Skeletal muscle tissue (tissue), 3 donors: ENCODE measurements at regions not wholly inside any gene's neighbourhood (a gene's known extent, or its start where the extent isn't known, plus 50 kb on each side); places are given as distances from the start of the nearest gene placed in this dataset.

ENCODE experiments used
- H3K27ac ChIP-seq: one replicate; pipeline ENCODE4 v1.7.0; 2013; ENCODE audit warnings: mild to moderate bottlenecking, low read depth, low read length, inconsistent platforms
- H3K27me3 ChIP-seq, 3 donors: one replicate each; pipeline ENCODE4 v1.7.0; 2013; ENCODE audit warnings: low read length in 3 of 3; ENCODE audit not compliant: control insufficient read depth in 3 of 3, insufficient read depth in 3 of 3
- H3K36me3 ChIP-seq, 3 donors: one replicate each; pipeline ENCODE4 v1.7.0; 2013; ENCODE audit warnings: low read length in 3 of 3; ENCODE audit not compliant: control insufficient read depth in 3 of 3, insufficient read depth in 3 of 3
- H3K4me1 ChIP-seq, 3 donors: one replicate each; pipeline ENCODE4 v1.7.0; 2013; ENCODE audit warnings: low read length in 3 of 3, mild to moderate bottlenecking in 3 of 3; ENCODE audit not compliant: control insufficient read depth in 3 of 3, insufficient read depth in 3 of 3
- H3K4me3 ChIP-seq, 3 donors: one replicate each; pipeline ENCODE4 v1.7.0; 2013; ENCODE audit warnings: low read length in 3 of 3
- H3K9ac ChIP-seq, 3 donors: one replicate each; pipeline ENCODE4 v1.7.0; 2013; ENCODE audit warnings: low read length in 3 of 3, mild to moderate bottlenecking in 3 of 3, moderate library complexity in 2 of 3, low read depth in 1 of 3
- H3K9me3 ChIP-seq, 3 donors: one replicate each; pipeline ENCODE4 v1.7.0; 2013; ENCODE audit warnings: low read length in 3 of 3; ENCODE audit not compliant: control insufficient read depth in 3 of 3
- donor health status: Osteomylitis.

- Histone ChIP-seq H3K4me1 (no peaks in the 10 kb centered on the region), H3K27me3 (peaks cover 0 to 7% (median 4%) of the 10 kb centered on the region in 3 donors), H3K9me3 (no peaks in the 10 kb centered on the region), H3K36me3 (no peaks in the 10 kb centered on the region), H3K4me3 (no peak overlapping the region), H3K27ac (no peak overlapping the region), H3K9ac (no peak overlapping the region)
Observed at GRCh38 chr10:2831509-2831908, 235.8 kb upstream of the PFKP start.

- H3K4me1 ChIP-seq, result no peaks in the 10 kb centered on the region
- H3K4me3 ChIP-seq, result no peak overlapping the region
- H3K9ac ChIP-seq, result no peak overlapping the region
- no peaks in the 10 kb centered on the region for H3K36me3 ChIP-seq
- H3K27ac ChIP-seq, result no peak overlapping the region
- no peaks in the 10 kb centered on the region for H3K9me3 ChIP-seq
- peaks cover 0 to 7% (median 0%) of the 10 kb centered on the region in 3 donors for H3K27me3 ChIP-seq
Observed at GRCh38 chr10:2828741-2829140, 238.6 kb upstream of the PFKP start.

GRCh38 chr10:2826675-2827074, 240.7 kb upstream of the PFKP start:
- Histone ChIP-seq H3K27ac (no peak overlapping the region), H3K4me1 (no peaks in the 10 kb centered on the region), H3K36me3 (no peaks in the 10 kb centered on the region), H3K27me3 (peaks cover 0 to 7% (median 0%) of the 10 kb centered on the region in 3 donors), H3K9ac (no peak overlapping the region), H3K4me3 (no peak overlapping the region), H3K9me3 (no peaks in the 10 kb centered on the region)

- H3K4me1 ChIP-seq, result no peaks in the 10 kb centered on the region
- H3K27me3 ChIP-seq, result peaks cover 0 to 4% (median 0%) of the 10 kb centered on the region in 3 donors
- no peaks in the 10 kb centered on the region for H3K9me3 ChIP-seq
- no peak overlapping the region for H3K9ac ChIP-seq
- no peak overlapping the region for H3K27ac ChIP-seq
- H3K4me3 ChIP-seq, result no peak overlapping the region
- no peaks in the 10 kb centered on the region for H3K36me3 ChIP-seq
Observed at GRCh38 chr10:2825841-2826240, 241.5 kb upstream of the PFKP start.

- H3K4me3 ChIP-seq, result no peak overlapping the region
- H3K27me3 ChIP-seq, result peaks cover 0 to 5% (median 0%) of the 10 kb centered on the region in 3 donors
- H3K9ac ChIP-seq, result no peak overlapping the region
- no peaks in the 10 kb centered on the region for H3K4me1 ChIP-seq
- no peak overlapping the region for H3K27ac ChIP-seq
- no peaks in the 10 kb centered on the region for H3K36me3 ChIP-seq
- H3K9me3 ChIP-seq, result no peaks in the 10 kb centered on the region
Observed at GRCh38 chr10:2817940-2818636, 249.3 kb upstream of the PFKP start.

GRCh38 chr10:2813693-2814092, 253.7 kb upstream of the PFKP start:
- Histone ChIP-seq H3K4me1 (no peaks in the 10 kb centered on the region), H3K36me3 (no peaks in the 10 kb centered on the region), H3K9me3 (no peaks in the 10 kb centered on the region), H3K27ac (no peak overlapping the region), H3K27me3 (peaks cover 0 to 5% (median 0%) of the 10 kb centered on the region in 3 donors), H3K4me3 (no peak overlapping the region), H3K9ac (no peak overlapping the region)

- Histone ChIP-seq H3K9me3 (no peaks in the 10 kb centered on the region), H3K36me3 (no peaks in the 10 kb centered on the region), H3K4me3 (no peak overlapping the region), H3K27ac (no peak overlapping the region), H3K9ac (no peak overlapping the region), H3K27me3 (peaks cover 0 to 5% (median 0%) of the 10 kb centered on the region in 3 donors), H3K4me1 (no peaks in the 10 kb centered on the region)
Observed at GRCh38 chr10:2813286-2813685, 254.1 kb upstream of the PFKP start.

GRCh38 chr10:2812631-2813030, 254.7 kb upstream of the PFKP start:
- Histone ChIP-seq H3K27me3 (peaks cover 0 to 5% (median 0%) of the 10 kb centered on the region in 3 donors), H3K4me3 (no peak overlapping the region), H3K9ac (no peak overlapping the region), H3K36me3 (no peaks in the 10 kb centered on the region), H3K4me1 (no peaks in the 10 kb centered on the region), H3K9me3 (no peaks in the 10 kb centered on the region), H3K27ac (no peak overlapping the region)

GRCh38 chr10:2800178-2800577, 267.2 kb upstream of the PFKP start:
- H3K4me3 ChIP-seq, result no peak overlapping the region
- no peak overlapping the region for H3K27ac ChIP-seq
- no peaks in the 10 kb centered on the region for H3K36me3 ChIP-seq
- peaks cover 0 to 5% (median 0%) of the 10 kb centered on the region in 3 donors for H3K27me3 ChIP-seq
- no peak overlapping the region for H3K9ac ChIP-seq
- no peaks in the 10 kb centered on the region for H3K9me3 ChIP-seq
- no peaks in the 10 kb centered on the region for H3K4me1 ChIP-seq

GRCh38 chr10:2798336-2799022, 268.9 kb upstream of the PFKP start:
- H3K9ac ChIP-seq, result no peak overlapping the region

More at GRCh38 chr10:2798336-2799022, 268.9 kb upstream of the PFKP start:
- no peak overlapping the region for H3K27ac ChIP-seq
- H3K4me1 ChIP-seq, result no peaks in the 10 kb centered on the region
- no peak overlapping the region for H3K4me3 ChIP-seq
- H3K36me3 ChIP-seq, result no peaks in the 10 kb centered on the region
- peaks cover 0 to 5% (median 0%) of the 10 kb centered on the region in 3 donors for H3K27me3 ChIP-seq
- peaks cover 0 to 2% (median 0%) of the 10 kb centered on the region in 3 donors for H3K9me3 ChIP-seq
